A204.1 (cell line): ENCODE measurements at regions not wholly inside any gene's neighbourhood (a gene's known extent, or its start where the extent isn't known, plus 50 kb on each side); places are given as distances from the start of the nearest gene placed in this dataset.

ENCODE experiments used
- FAIRE-seq: peaks from 2 replicates; lab custom pipeline; 2012; peaks lifted over from hg19 to GRCh38; lab: Jason Lieb, UNC

GRCh38 chr10:131490991-131491594, 179.6 kb upstream of the TCERG1L start:
- FAIRE-seq: no peak

GRCh38 chr10:131492211-131492857, 180.8 kb upstream of the TCERG1L start:
- FAIRE-seq: no peak

GRCh38 chr10:131493432-131493831, 181.9 kb upstream of the TCERG1L start:
- no peak for FAIRE-seq

GRCh38 chr10:131494451-131494850, 182.9 kb upstream of the TCERG1L start:
- FAIRE-seq: no peak

- no peak for FAIRE-seq
Observed at GRCh38 chr10:131495224-131495623, 183.7 kb upstream of the TCERG1L start.

- FAIRE-seq: no peak
Observed at GRCh38 chr10:131495892-131496291, 184.4 kb upstream of the TCERG1L start.

GRCh38 chr10:131496351-131497052, 185.0 kb upstream of the TCERG1L start:
- no peak for FAIRE-seq

- no peak for FAIRE-seq
Observed at GRCh38 chr10:131499566-131499965, 188.0 kb upstream of the TCERG1L start.

- no peak for FAIRE-seq
Observed at GRCh38 chr10:131500181-131500580, 188.7 kb upstream of the TCERG1L start.

GRCh38 chr10:131500892-131501291, 189.4 kb upstream of the TCERG1L start:
- FAIRE-seq: no peak

- no peak for FAIRE-seq
Observed at GRCh38 chr10:131503992-131504391, 192.5 kb upstream of the TCERG1L start.

- no peak for FAIRE-seq
Observed at GRCh38 chr10:131511391-131511790, 199.9 kb upstream of the TCERG1L start.

GRCh38 chr10:131512852-131513251, 201.3 kb upstream of the TCERG1L start:
- FAIRE-seq: no peak

GRCh38 chr10:131513445-131513844, 201.9 kb upstream of the TCERG1L start:
- no peak for FAIRE-seq

GRCh38 chr10:131513901-131514300, 202.4 kb upstream of the TCERG1L start:
- FAIRE-seq: no peak

- no peak for FAIRE-seq
Observed at GRCh38 chr10:131514454-131514853, 202.9 kb upstream of the TCERG1L start.

- no peak for FAIRE-seq
Observed at GRCh38 chr10:131516285-131516684, 204.8 kb upstream of the TCERG1L start.

GRCh38 chr10:131517781-131518180, 206.3 kb upstream of the TCERG1L start:
- no peak for FAIRE-seq

- FAIRE-seq: no peak
Observed at GRCh38 chr10:131519723-131520605, 208.4 kb upstream of the TCERG1L start.

GRCh38 chr10:131531265-131532190, 220.0 kb upstream of the TCERG1L start:
- no peak for FAIRE-seq

GRCh38 chr10:131532291-131532690, 220.8 kb upstream of the TCERG1L start:
- FAIRE-seq: no peak
